HG03175 (cell line): ENCODE measurements at regions not wholly inside any gene's neighbourhood (a gene's known extent, or its start where the extent isn't known, plus 50 kb on each side); places are given as distances from the start of the nearest gene placed in this dataset.
"Not testable (repeated sequence)": the region's sequence is repeated elsewhere in the genome, so short reads cannot be mapped to it uniquely, and the experiment has no call there.

Experiments
- ATAC-seq: cut with Tn5 transposase; IDR thresholded peaks from one replicate; pipeline ENCODE4 v1.9.1; 2021; ENCODE audit warnings: mild to moderate bottlenecking, moderate library complexity; ENCODE audit not compliant: unreplicated experiment

DNA sequence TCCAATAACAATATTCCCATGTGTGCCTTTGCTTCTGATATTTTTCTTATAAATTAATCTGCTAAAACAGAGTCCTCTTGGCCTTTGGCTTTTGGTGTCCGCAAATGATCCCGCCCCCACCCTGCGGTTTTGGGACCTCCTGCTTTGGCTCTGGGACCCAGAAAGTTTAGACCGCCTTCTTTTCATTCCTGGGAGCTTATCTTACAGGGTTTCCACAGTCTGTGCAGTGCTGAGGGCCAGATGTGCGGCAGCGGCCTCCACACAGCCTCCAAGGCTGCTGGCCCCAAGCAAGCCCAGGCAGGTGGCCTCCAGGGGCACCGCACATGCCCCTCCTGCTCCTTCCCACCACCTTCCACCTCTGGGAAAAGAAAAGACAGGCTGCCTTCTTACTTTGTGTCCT lies 191.5 kb downstream of the ERCC6L2 start:
- no peak for ATAC-seq

DNA sequence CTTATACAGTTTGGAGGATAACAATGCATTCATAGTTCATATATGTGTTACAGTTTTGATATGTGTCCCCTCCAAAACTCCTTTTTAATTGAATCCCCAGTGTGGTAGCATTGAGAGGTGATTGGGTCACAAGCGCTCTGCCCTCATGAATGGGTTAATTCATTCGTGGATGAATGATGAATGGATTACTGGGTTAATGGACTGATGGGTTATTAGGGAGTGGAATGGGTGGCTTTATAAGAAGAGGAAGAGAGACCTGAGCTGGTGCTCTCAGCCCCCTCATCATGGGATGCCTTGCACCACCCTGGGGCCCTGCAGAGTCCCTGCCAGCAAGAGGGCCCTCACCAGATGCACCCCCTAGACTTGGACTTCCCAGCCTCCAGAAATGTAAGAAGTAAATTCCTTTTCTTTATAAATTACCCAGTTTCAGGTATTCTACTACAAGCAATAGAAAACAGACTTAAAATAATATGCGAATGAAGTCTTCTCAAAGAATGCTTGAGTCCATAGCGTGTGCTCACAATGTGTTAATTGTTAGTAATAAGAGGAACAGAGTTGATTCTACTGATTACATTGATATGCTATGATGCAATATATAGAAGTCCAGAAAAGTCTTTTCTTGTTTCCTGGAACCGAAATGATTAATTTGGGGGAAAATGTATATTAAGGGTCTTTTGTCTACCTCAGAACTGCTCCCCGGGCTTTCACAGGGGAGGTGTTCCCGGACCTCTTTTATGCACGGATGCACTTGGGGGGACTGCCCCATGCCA lies 190.2 kb downstream of the ERCC6L2 start:
- no peak for ATAC-seq

DNA sequence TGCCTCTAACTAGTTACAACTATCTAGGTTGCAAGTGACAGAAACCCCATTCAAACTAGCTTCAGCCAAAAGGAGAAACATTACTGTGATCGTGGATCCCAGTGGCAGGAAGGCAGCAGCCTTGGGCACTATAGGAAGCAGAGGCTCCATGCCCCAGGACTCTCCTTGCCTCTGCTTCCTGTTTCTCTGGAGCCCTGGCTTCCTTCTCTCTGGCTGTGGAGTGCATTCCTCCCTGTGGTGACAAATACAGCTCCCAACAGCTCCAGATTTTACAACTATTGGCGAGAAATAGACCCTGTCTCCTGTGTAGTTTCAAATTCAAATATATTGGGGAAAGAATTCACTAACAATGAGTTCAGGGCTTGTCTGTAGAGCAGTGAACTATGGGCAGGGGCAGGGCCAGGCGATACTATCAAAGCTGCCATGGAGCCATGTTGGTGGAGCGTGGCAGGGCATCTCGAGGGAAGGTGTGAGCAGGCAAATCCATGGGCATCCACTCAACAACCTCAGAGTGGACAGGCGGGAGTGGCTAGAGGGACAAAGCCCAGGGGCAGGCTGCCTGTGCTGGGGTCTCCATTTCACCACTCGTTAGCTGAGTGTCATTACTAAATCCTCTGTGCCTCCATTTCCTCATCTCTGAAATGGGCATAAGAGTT lies 189.5 kb downstream of the ERCC6L2 start:
- ATAC-seq = no peak

DNA sequence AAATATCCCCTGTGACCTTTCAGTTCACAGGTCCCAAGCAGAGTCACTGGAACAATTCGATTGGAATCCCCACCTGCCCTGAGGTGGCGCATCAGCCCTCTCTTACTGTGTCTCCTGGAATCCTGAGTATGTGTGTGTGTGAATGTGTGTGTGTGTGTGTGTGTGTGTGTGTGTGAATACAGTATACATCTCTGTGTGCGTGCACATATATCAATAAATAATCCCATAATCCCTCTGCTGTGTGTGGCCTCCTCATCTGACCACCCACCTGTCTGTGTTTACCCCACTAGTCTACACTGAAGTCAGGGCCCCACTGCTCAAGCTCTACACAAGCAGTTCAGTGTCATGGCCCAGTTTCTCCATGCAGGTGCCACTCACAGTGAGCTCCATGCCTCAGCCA lies 187.4 kb downstream of the ERCC6L2 start:
- ATAC-seq = no peak

DNA sequence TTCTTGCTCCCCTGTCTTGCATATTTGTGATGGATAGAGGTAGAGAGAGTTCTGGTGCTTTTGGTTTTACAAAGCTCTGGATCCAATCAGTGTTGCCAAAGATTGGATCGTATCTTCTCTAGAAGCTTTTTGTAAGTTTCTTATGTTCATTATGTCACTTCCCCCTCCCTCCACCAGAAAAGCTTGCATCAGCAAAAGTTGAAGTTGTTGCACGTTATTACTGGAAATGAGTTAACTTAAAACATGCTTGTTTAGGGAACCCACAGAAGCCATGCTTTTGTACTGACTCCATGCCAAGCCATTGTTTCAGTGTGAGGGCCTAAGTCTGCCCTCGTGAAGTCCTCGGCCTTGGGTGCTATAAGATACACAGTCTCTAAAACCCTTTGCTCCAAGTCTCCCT lies 186.5 kb downstream of the ERCC6L2 start:
- no peak for ATAC-seq

DNA sequence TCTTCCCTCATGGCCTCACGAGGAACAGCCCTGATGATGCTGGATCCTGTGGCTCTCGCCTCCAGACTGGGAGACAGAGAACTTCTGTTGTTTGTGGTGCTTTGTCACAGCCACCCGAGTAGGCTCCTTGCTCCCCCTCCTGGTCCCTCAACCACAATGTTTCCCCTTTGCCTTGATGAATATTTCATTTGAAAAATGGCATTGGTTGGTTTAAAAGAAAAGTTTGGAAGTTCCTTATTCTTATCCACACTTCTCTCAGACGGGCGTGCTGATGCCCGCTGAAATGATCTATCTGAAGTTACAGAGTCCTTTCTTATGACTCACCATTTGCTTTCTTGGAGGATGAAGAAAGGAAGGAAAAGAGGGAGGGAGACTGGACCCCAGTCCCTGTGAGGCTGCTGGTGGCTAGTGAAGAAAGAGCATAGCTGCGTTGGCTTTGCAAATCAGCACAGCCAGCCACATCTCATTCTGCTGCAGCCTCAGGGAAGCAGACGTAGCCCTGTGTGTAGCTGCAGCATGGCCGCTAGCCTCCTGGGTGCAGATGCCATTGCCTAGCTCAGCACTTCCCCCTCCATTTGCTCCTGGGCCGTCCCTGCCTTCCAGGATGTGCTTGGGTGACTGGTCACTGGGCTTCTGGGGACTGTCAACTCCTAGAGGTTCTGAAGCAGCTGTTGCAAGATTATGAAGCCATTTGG lies 185.9 kb downstream of the ERCC6L2 start:
- no peak for ATAC-seq

DNA sequence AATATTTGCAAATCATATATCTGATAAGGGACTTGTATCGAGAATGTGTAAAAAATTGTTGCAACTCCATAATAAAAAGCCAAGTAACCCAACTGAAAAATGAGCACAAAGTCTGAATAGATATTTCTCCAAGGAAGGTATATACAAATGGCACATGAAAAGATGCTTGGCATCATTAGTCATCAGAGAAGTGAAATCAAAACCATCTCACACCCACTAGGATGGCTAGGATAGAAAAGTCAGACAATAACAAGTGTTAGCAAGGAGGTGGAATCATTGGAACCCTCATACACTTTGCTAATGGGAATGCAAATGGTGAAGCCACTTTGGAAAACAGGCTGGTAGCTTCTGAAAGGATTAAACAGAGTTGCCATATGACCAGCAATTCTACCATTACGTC lies 182.7 kb downstream of the ERCC6L2 start:
- ATAC-seq = no peak

DNA sequence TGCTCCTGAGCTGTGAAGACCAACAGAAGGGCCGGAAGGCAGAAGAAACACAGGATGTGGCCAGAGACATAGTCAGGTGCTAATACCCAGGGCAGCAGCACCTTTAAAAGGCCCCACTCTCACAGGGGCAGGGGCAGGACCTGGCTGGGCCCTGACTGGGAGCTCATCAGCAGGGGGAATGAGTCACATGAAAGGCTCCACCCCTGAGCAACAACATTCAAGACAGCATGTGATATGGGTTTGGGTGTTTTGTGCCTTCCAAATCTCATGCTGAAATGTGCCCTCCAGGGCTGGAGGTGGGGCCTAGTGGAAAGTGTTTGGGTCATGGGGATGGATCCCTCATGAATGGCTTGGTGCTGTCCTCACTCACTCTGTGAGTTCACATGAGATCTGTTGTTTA lies 181.7 kb downstream of the ERCC6L2 start:
- ATAC-seq = no peak

DNA sequence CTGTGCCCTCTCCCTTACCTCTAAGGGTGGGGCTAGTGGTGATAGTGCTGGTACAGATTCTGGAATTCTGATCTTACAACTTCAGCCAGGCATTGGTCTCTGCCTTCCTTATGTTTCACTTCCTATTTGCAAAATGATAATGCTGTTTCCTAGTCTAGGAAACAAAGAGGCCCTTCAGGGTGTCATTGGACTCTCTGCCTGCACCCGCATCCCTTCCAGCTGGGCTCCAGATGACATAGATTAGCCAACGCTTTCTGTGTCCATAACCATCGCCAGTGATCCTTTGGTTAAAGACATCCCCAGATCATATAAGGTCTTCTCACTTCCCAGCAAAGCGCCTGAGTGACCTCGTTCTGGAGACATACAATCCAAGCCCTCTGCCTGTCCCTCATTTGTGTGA lies 180.7 kb downstream of the ERCC6L2 start:
- ATAC-seq = no peak

DNA sequence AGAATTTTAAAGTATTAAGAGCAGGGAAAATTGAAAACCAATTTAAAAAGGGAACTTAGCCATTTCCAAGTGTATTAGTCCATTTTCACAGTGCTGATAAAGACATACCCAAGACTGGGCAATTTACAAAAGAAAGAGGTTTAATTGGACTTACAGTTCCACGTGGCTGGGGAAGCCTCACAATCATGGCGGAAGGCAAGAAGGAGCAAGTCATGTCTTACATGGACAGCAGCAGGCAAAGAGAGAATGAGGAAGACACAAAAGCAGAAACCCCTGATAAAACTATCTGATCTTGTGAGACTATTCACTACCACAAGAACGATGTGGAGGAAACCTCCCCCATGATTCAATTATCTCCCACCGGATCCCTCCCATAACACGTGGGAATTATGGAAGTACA lies 178.8 kb downstream of the ERCC6L2 start:
- not testable (repeated sequence) for ATAC-seq

DNA sequence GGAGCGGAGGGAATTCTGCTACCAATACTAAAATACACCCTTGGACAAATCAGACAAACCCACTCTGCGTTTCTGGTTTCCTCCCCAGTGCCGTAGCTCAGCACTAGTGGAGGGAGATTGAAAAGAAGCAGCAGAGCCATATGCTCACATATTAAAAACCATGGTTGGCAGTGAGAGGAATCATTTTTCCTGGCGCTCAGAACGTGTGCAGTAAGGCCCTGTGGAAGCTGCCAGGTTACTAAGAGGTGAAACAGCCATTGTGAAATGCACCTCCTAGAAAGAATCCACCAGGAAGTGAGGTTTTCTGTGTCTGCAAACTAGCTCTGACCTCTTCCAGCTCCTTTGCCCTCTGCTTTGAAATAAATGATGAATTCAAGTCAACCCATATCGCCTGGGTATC lies 177.2 kb downstream of the ERCC6L2 start:
- ATAC-seq = no peak

DNA sequence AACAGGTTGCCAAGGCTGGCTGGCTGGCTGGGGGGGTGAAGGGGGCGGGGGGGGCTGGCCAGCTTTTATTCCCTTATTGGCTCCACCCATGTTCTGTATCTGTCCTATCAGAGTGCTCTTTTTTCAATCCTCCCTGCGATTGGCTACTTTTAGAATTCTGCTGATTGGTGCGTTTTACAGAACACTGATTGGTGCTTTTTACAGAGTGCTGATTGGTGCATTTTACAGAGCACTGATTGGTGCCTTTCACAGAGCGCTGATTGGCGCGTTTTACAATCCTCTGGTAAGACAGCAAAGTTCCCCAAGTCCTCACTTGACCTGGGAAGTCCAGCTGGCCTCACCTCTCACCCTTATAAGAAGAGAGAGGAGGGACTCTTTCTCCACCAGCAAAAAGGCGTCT lies 175.9 kb downstream of the ERCC6L2 start:
- ATAC-seq = no peak

DNA sequence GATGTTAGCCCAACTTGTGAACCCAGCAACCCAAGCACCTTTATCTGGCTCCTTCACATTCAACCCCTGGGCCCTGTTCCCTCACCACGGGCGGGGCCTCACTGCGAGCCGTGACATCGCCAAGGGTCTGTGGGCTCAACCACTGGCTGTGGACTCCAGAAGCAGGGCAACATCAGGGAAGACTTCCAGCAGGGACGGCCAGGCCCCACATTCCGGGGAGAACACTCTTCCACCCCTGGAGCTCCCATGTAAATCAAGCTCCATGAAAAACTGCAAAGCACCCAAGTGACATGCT lies 175.3 kb downstream of the ERCC6L2 start:
- ATAC-seq = no peak

DNA sequence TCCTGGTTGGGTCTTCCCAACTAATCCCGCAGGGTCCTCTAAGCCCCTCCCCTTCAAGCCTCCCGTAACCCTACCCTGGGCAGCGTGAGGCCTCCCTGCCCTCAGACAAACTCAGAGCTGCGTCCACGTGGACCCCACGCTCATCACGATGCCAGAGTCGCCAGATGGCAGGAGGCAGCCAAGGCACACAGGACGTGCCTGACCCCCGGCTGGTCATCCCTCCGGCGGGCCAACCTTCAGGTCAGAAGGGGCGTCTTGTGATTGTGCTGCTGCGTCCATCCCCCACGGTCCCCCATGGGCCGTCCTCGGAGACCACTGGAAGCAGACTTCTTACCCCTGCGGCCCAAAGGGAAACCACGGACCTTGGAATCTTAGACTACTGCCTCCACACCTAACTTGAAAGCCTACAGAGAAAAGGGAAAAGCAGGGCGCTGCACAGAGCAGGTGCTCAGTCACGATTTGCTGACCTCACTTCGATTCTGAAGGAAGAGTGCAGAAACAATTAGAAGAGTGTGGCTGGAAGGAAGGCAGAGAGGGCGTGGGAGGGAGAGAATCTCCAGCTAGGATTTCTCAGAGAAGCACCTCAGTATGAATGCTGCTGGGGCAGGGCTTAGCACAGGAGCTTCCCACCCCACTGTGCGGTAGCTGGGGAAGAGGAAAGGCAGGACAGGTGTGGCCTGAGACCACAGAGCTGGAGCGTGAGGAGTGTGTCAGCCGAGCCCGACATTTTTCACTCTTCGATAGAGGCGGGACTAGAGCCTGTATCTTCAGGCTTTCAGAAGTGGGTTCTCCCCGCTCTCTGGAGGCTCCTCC lies 174.8 kb downstream of the ERCC6L2 start:
- no peak for ATAC-seq

DNA sequence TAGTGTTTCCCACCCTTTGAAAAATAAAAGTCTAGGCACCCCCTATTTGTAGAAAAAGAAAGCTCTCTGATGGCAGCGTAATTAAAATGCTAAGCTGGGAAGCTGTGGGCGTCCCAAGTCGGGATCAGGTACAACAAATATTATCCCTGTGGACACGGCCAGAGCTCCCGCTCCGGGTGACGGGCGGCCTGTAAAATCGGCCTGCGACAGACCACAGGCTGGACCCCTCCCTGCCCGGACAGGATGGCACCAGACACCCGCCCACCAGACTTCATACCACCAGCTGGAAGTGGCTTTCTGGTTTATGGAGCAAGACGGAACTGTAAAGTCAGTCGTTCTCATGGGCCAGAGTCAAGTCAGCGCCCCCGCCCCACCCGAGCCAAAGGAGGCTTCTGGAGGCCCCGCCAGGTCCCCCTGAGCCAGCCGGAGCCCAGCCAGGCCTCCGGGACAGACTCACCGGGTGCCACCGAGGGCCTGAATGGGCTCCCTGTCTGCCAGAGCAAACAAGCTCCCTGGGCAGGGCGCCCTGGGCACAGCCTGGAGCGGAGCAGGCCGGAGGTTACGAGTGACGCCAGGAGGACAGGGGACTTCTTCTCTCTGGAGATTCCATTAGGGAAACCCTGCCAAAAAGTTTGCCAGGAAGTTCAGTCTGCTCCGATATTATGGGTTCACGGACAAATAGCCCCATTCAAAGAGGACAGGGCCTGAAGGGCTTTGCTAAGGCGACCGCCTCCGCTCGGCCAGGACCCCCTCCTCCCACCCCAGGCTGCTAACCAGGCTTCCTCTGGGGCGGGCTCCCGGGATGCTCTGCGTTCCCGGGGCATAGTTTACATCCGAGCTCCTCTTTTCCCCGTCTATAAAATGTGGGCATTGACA lies 173.7 kb downstream of the ERCC6L2 start:
- ATAC-seq = no peak

DNA sequence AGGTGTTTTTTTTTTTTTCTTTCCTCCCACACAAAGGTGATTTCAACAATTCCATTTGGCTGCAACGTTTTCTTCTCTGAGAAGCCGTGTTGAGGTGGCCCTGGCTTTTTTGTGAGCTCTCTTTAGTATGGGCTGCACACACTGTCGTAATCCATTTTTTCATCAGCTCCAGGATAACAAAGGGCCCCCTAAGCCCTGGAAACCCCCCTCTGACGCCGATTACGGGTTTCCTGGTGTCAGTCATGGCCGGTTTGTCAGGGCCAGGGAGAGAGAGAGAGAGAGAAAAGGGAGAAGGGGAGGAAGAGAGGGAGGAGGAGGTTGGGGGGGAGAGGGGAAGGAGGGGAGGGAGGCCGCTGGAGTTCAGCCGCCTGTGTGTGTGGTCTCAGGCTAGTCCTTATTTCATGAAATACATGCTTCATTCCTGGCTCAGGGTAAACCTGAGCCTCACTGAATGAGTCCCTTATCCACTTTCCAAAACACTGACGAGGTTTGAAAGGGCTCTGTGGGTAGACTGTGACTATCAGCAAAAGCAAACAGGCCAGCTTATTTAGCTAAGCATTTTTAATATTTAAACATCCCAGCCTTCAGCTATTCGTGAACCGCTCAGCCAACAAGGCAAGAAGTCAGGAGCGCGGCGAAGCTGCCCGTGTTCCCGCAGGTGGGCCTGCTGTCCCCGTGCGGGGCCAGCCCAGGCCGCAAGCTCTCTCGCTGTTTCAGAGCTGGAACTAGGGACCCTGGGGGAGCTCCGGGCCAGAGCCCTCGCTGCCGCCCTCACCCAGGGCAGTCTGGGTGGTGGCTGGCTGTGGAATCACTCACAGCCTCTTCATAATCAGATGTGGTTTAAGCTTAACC lies 172.8 kb downstream of the ERCC6L2 start:
- ATAC-seq = no peak

DNA sequence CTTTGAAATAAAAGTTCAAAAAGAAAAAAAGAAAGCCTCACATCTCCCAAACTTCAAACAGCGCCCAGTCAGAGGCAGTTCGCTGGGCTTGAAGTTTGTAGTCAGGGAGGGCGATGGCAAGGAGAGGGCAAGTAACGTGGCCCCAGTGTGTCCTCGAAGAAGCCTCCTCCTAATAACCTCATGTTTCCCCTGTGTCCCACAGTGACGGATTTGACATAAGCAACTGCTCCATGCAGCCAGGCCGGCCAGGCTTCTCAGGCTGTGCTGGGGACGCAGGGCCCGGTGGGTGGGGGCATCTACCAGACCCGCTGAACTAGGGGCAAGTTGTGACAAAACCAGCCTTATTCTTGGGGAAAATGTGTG lies 172.2 kb downstream of the ERCC6L2 start:
- no peak for ATAC-seq

DNA sequence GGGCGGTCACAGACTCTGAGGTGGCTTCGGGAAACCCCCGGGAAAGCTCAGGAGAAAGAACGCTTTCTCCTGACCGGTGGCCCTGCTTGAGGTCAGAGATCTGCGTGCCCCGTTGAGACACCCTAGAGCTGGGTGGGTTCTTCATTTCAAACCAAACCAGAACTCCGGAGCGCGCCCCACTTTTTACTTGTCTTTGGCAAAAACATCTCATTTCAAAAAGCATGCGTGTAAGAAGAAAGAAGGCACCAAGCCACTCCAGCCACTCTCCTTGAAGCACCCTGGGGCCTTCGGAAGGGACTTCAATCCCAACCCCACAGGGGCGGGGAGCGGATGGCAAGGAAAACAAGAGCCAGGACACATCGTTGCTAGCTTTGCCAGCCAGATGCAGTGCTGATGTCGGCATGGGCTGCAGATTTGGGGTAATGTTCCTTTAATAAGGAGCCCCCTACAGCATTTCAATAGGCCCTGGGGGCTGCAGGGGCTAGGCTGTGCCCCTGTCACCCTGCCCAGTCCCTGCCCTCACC lies 171.7 kb downstream of the ERCC6L2 start:
- no peak for ATAC-seq

DNA sequence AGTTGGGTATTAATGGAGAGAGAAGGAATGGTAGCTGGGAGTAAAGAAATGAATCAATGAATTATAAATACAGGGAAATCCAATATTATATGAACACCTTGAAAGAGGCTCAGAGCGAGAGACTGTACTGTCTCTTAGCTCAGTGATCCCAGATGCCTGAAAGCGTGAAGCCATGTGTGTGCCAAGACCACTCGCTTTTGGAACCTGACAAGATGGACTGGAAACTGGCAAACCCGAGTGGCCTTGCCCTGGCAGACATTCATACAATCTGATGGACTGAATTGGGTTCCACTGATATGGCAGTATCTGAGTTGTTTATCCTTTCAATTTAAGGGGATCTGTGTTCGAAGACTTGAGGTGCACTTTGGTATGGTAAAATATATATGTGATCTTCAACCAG lies 170.3 kb downstream of the ERCC6L2 start:
- ATAC-seq = no peak
